DND-41 (cell line): ENCODE measurements at regions not wholly inside any gene's neighbourhood (a gene's known extent, or its start where the extent isn't known, plus 50 kb on each side); places are given as distances from the start of the nearest gene placed in this dataset.

Experiments used
- CTCF ChIP-seq: IDR thresholded peaks from 2 replicates; pipeline ENCODE4 v1.5.1; 2012; ENCODE audit warnings: borderline replicate concordance, low read length, moderate library complexity, mild to moderate bottlenecking; ENCODE audit not compliant: poor library complexity, severe bottlenecking; ENCODE audit errors: extremely low read depth
- EZH2 ChIP-seq: IDR thresholded peaks from 3 replicates; pipeline ENCODE4 v1.6.1; 2012; ENCODE audit warnings: borderline replicate concordance, low read depth, mild to moderate bottlenecking, moderate library complexity, low read length, inconsistent platforms; ENCODE audit not compliant: severe bottlenecking

- TF ChIP-seq CTCF (no peak), EZH2 (no peak)
Measured at GRCh38 chr16:73915140-73915539, 381.5 kb upstream of the PSMD7 start.
